ENCODE measurements at regions not wholly inside any gene's neighbourhood (a gene's known extent, or its start where the extent isn't known, plus 50 kb on each side); places are given as distances from the start of the nearest gene placed in this dataset.

GRCh38 chr10:33746836-33747268, 412.4 kb upstream of the NRP1 start:
- Mint-ChIP-seq H3K27me3 (no peaks in the 10 kb centered on the region), H3K36me3 (no peaks in the 10 kb centered on the region), H3K4me1 (peaks cover 2% of the 10 kb centered on the region), H3K9me3 (no peaks in the 10 kb centered on the region), H3K4me3 (no peak overlapping the region), H3K27ac (no peak overlapping the region)
- DNase-seq: no peak

- Mint-ChIP-seq H3K4me3 (no peak overlapping the region), H3K36me3 (no peaks in the 10 kb centered on the region), H3K4me1 (peaks cover 2% of the 10 kb centered on the region), H3K9me3 (no peaks in the 10 kb centered on the region), H3K27ac (no peak overlapping the region), H3K27me3 (no peaks in the 10 kb centered on the region)
- DNase-seq: no peak
Measured at GRCh38 chr10:33746186-33746585, 411.7 kb upstream of the NRP1 start.

- no peak for DNase-seq
- H3K27ac Mint-ChIP-seq: no peak overlapping the region
- peaks cover 2% of the 10 kb centered on the region for H3K4me1 Mint-ChIP-seq
- H3K27me3 Mint-ChIP-seq: no peaks in the 10 kb centered on the region
- H3K4me3 Mint-ChIP-seq: no peak overlapping the region
- no peaks in the 10 kb centered on the region for H3K36me3 Mint-ChIP-seq
- H3K9me3 Mint-ChIP-seq: peaks cover 2% of the 10 kb centered on the region
Measured at GRCh38 chr10:33743429-33743857, 409.0 kb upstream of the NRP1 start.

- peaks cover 2% of the 10 kb centered on the region for H3K9me3 Mint-ChIP-seq
- no peaks in the 10 kb centered on the region for H3K4me1 Mint-ChIP-seq
- H3K27me3 Mint-ChIP-seq: no peaks in the 10 kb centered on the region
- no peak for DNase-seq
- H3K27ac Mint-ChIP-seq: no peak overlapping the region
- H3K4me3 Mint-ChIP-seq: no peak overlapping the region
- no peaks in the 10 kb centered on the region for H3K36me3 Mint-ChIP-seq
Measured at GRCh38 chr10:33739031-33739430, 404.6 kb upstream of the NRP1 start.

- Mint-ChIP-seq H3K36me3 (no peaks in the 10 kb centered on the region), H3K27me3 (no peaks in the 10 kb centered on the region), H3K4me1 (no peaks in the 10 kb centered on the region), H3K4me3 (no peak overlapping the region), H3K27ac (no peak overlapping the region), H3K9me3 (peaks cover 2% of the 10 kb centered on the region)
- DNase-seq: no peak
Measured at GRCh38 chr10:33735464-33735923, 401.0 kb upstream of the NRP1 start.

- Mint-ChIP-seq H3K36me3 (no peaks in the 10 kb centered on the region), H3K4me3 (no peak overlapping the region), H3K4me1 (no peaks in the 10 kb centered on the region), H3K27me3 (no peaks in the 10 kb centered on the region), H3K9me3 (peaks cover 2% of the 10 kb centered on the region), H3K27ac (no peak overlapping the region)
- no peak for DNase-seq
Measured at GRCh38 chr10:33734393-33735155, 400.1 kb upstream of the NRP1 start.

GRCh38 chr10:33733058-33733457, 398.6 kb upstream of the NRP1 start:
- Mint-ChIP-seq H3K27me3 (peaks cover 4% of the 10 kb centered on the region), H3K9me3 (no peaks in the 10 kb centered on the region), H3K36me3 (no peaks in the 10 kb centered on the region), H3K4me1 (no peaks in the 10 kb centered on the region), H3K27ac (no peak overlapping the region), H3K4me3 (no peak overlapping the region)
- DNase-seq: no peak

- H3K4me1 Mint-ChIP-seq: no peaks in the 10 kb centered on the region
- no peak for DNase-seq
- H3K9me3 Mint-ChIP-seq: no peaks in the 10 kb centered on the region
- H3K36me3 Mint-ChIP-seq: no peaks in the 10 kb centered on the region
- H3K27me3 Mint-ChIP-seq: peaks cover 4% of the 10 kb centered on the region
- no peak overlapping the region for H3K4me3 Mint-ChIP-seq
- H3K27ac Mint-ChIP-seq: no peak overlapping the region
Measured at GRCh38 chr10:33732161-33732680, 397.8 kb upstream of the NRP1 start.

- H3K36me3 Mint-ChIP-seq: no peaks in the 10 kb centered on the region
- H3K9me3 Mint-ChIP-seq: no peaks in the 10 kb centered on the region
- no peak overlapping the region for H3K27ac Mint-ChIP-seq
- peaks cover 4% of the 10 kb centered on the region for H3K27me3 Mint-ChIP-seq
- DNase-seq: no peak
- H3K4me3 Mint-ChIP-seq: no peak overlapping the region
- no peaks in the 10 kb centered on the region for H3K4me1 Mint-ChIP-seq
Measured at GRCh38 chr10:33731322-33731721, 396.9 kb upstream of the NRP1 start.

GRCh38 chr10:33725430-33725829, 391.0 kb upstream of the NRP1 start:
- no peak overlapping the region for H3K4me3 Mint-ChIP-seq
- H3K27ac Mint-ChIP-seq: no peak overlapping the region
- no peak for DNase-seq
- no peaks in the 10 kb centered on the region for H3K9me3 Mint-ChIP-seq
- H3K4me1 Mint-ChIP-seq: no peaks in the 10 kb centered on the region
- peaks cover 4% of the 10 kb centered on the region for H3K27me3 Mint-ChIP-seq
- no peaks in the 10 kb centered on the region for H3K36me3 Mint-ChIP-seq

GRCh38 chr10:33723181-33723580, 388.7 kb upstream of the NRP1 start:
- Mint-ChIP-seq H3K27me3 (no peaks in the 10 kb centered on the region), H3K4me3 (no peak overlapping the region), H3K27ac (no peak overlapping the region), H3K36me3 (no peaks in the 10 kb centered on the region), H3K4me1 (peaks cover 2% of the 10 kb centered on the region), H3K9me3 (no peaks in the 10 kb centered on the region)
- DNase-seq: no peak

- Mint-ChIP-seq H3K4me3 (no peak overlapping the region), H3K27ac (no peak overlapping the region), H3K9me3 (no peaks in the 10 kb centered on the region), H3K27me3 (no peaks in the 10 kb centered on the region), H3K36me3 (no peaks in the 10 kb centered on the region), H3K4me1 (peaks cover 2% of the 10 kb centered on the region)
- no peak for DNase-seq
Measured at GRCh38 chr10:33722067-33722466, 387.6 kb upstream of the NRP1 start.

GRCh38 chr10:33721509-33721908, 387.0 kb upstream of the NRP1 start:
- H3K27me3 Mint-ChIP-seq: no peaks in the 10 kb centered on the region
- no peaks in the 10 kb centered on the region for H3K36me3 Mint-ChIP-seq
- no peaks in the 10 kb centered on the region for H3K9me3 Mint-ChIP-seq
- H3K27ac Mint-ChIP-seq: no peak overlapping the region
- no peak for DNase-seq
- peaks cover 2% of the 10 kb centered on the region for H3K4me1 Mint-ChIP-seq
- no peak overlapping the region for H3K4me3 Mint-ChIP-seq

- H3K9me3 Mint-ChIP-seq: no peaks in the 10 kb centered on the region
- no peaks in the 10 kb centered on the region for H3K27me3 Mint-ChIP-seq
- no peak overlapping the region for H3K27ac Mint-ChIP-seq
- no peak overlapping the region for H3K4me3 Mint-ChIP-seq
- peaks cover 2% of the 10 kb centered on the region for H3K4me1 Mint-ChIP-seq
- DNase-seq: no peak
- H3K36me3 Mint-ChIP-seq: no peaks in the 10 kb centered on the region
Measured at GRCh38 chr10:33720161-33720560, 385.7 kb upstream of the NRP1 start.

GRCh38 chr10:33719005-33719703, 384.7 kb upstream of the NRP1 start:
- peaks cover 1% of the 10 kb centered on the region for H3K27me3 Mint-ChIP-seq
- H3K27ac Mint-ChIP-seq: no peak overlapping the region
- H3K4me3 Mint-ChIP-seq: no peak overlapping the region
- H3K9me3 Mint-ChIP-seq: peaks cover 1% of the 10 kb centered on the region
- H3K36me3 Mint-ChIP-seq: no peaks in the 10 kb centered on the region
- H3K4me1 Mint-ChIP-seq: peaks cover 2% of the 10 kb centered on the region
- no peak for DNase-seq
